MM.1S (cell line): ENCODE measurements at regions not wholly inside any gene's neighbourhood (a gene's known extent, or its start where the extent isn't known, plus 50 kb on each side); places are given as distances from the start of the nearest gene placed in this dataset.

ENCODE experiments used
- DNase-seq: peaks from one replicate; pipeline ENCODE4 v3.0.0-alpha.2; 2015
- H2AFZ ChIP-seq: fragments of 300-600 bp; sonication (generic); 2 replicates; pipeline ENCODE4 v1.6.0; 2016; ENCODE audit warnings: antibody characterized with exemption, low read length
- H3F3A ChIP-seq: fragments of 300-600 bp; sonication (generic); 2 replicates; pipeline ENCODE4 v1.6.1; 2016; ENCODE audit warnings: mild to moderate bottlenecking, antibody characterized with exemption, low read length, moderate library complexity, mixed read lengths; ENCODE audit not compliant: insufficient read depth
- H3K27ac ChIP-seq: fragments of 300-600 bp; sonication (generic); 2 replicates; pipeline ENCODE4 v1.5.1; 2016; ENCODE audit warnings: mild to moderate bottlenecking, low read length
- H3K27me3 ChIP-seq: fragments of 300-600 bp; sonication (generic); replicated peaks from 2 replicates; pipeline ENCODE4 v1.6.0; 2016; ENCODE audit warnings: low read length; ENCODE audit not compliant: insufficient read depth
- H3K36me3 ChIP-seq: fragments of 300-600 bp; sonication (generic); replicated peaks from 2 replicates; pipeline ENCODE4 v1.6.1; 2016; ENCODE audit warnings: mild to moderate bottlenecking, low read length, mixed read lengths; ENCODE audit not compliant: insufficient read depth
- H3K4me1 ChIP-seq: fragments of 300-600 bp; sonication (generic); 2 replicates; pipeline ENCODE4 v1.6.1; 2016; ENCODE audit warnings: low read length, mixed read lengths
- H3K4me2 ChIP-seq: fragments of 300-600 bp; sonication (generic); 2 replicates; pipeline ENCODE4 v1.6.0; 2016; ENCODE audit warnings: low read depth, low read length
- H3K4me3 ChIP-seq: fragments of 300-600 bp; sonication (generic); 2 replicates; pipeline ENCODE4 v1.5.1; 2016; ENCODE audit warnings: low read length, mixed read lengths
- H3K79me2 ChIP-seq: fragments of 300-600 bp; sonication (generic); 2 replicates; pipeline ENCODE4 v1.6.1; 2016; ENCODE audit warnings: mixed run types, low read length, mixed read lengths
- H3K9ac ChIP-seq: fragments of 300-600 bp; sonication (generic); 2 replicates; pipeline ENCODE4 v1.6.1; 2016; ENCODE audit warnings: low read length, mixed read lengths
- H3K9me2 ChIP-seq: fragments of 300-600 bp; sonication (generic); replicated peaks from 2 replicates; pipeline ENCODE4 v1.6.1; 2016; ENCODE audit warnings: mild to moderate bottlenecking, low read length, mixed read lengths; ENCODE audit not compliant: insufficient read depth
- H3K9me3 ChIP-seq: fragments of 300-600 bp; sonication (generic); replicated peaks from 2 replicates; pipeline ENCODE4 v1.6.1; 2016; ENCODE audit warnings: mild to moderate bottlenecking, low read length, mixed read lengths; ENCODE audit not compliant: insufficient read depth
- H4K20me1 ChIP-seq: fragments of 300-600 bp; sonication (generic); 2 replicates; pipeline ENCODE4 v1.6.1; 2016; ENCODE audit warnings: mild to moderate bottlenecking, low read length, moderate library complexity, mixed read lengths; ENCODE audit not compliant: insufficient read depth
- CTCF ChIP-seq: fragments of 300-600 bp; sonication (generic); IDR thresholded peaks from 2 replicates; pipeline ENCODE4 v1.5.1; 2016; ENCODE audit warnings: antibody characterized with exemption, low read length, mixed read lengths
- EZH2 ChIP-seq: fragments of 300-600 bp; sonication (generic); optimal IDR thresholded peaks from 2 replicates; pipeline ENCODE3; 2017; ENCODE audit warnings: low read depth, mild to moderate bottlenecking, antibody characterized with exemption, low read length, mixed read lengths
- EZH2phosphoT487 ChIP-seq: fragments of 300-600 bp; sonication (generic); IDR thresholded peaks from 2 replicates; pipeline ENCODE4 v1.6.1; 2018; ENCODE audit warnings: antibody characterized with exemption, low read length

- H3K27me3 ChIP-seq = no peaks in the 10 kb centered on the region
- H3K27ac ChIP-seq = no peak overlapping the region
- no peaks in the 10 kb centered on the region for H3K4me1 ChIP-seq
- no peak for DNase-seq
- no peaks in the 10 kb centered on the region for H4K20me1 ChIP-seq
- H3K36me3 ChIP-seq = no peaks in the 10 kb centered on the region
- no peak overlapping the region for H3K9ac ChIP-seq
- H3K9me2 ChIP-seq = no peaks in the 10 kb centered on the region
- no peak overlapping the region for H3K4me3 ChIP-seq
- H3K79me2 ChIP-seq = no peaks in the 10 kb centered on the region
- TF ChIP-seq EZH2phosphoT487 (no peak), CTCF (no peak), EZH2 (no peak)
- H3F3A ChIP-seq = no peaks in the 10 kb centered on the region
- H3K9me3 ChIP-seq = no peaks in the 10 kb centered on the region
- H2AFZ ChIP-seq = no peak overlapping the region
- no peak overlapping the region for H3K4me2 ChIP-seq
Observed at GRCh38 chr1:50279622-50280330, 143.5 kb downstream of the DMRTA2 start.

GRCh38 chr1:50278961-50279360, 144.3 kb downstream of the DMRTA2 start:
- Histone ChIP-seq H3K27ac (no peak overlapping the region), H3K9me2 (no peaks in the 10 kb centered on the region), H3K79me2 (no peaks in the 10 kb centered on the region), H2AFZ (no peak overlapping the region), H3K9ac (no peak overlapping the region), H3K4me3 (no peak overlapping the region), H3K4me1 (no peaks in the 10 kb centered on the region), H4K20me1 (no peaks in the 10 kb centered on the region), H3K9me3 (no peaks in the 10 kb centered on the region), H3K36me3 (no peaks in the 10 kb centered on the region), H3K27me3 (no peaks in the 10 kb centered on the region), H3F3A (no peaks in the 10 kb centered on the region), H3K4me2 (no peak overlapping the region)
- no peak for DNase-seq
- no peak for TF ChIP-seq CTCF
- no peak for TF ChIP-seq EZH2phosphoT487
- no peak for TF ChIP-seq EZH2

GRCh38 chr1:50278410-50278809, 144.8 kb downstream of the DMRTA2 start:
- Histone ChIP-seq H3K9me3 (no peaks in the 10 kb centered on the region), H3K27me3 (no peaks in the 10 kb centered on the region), H3K27ac (no peak overlapping the region), H2AFZ (no peak overlapping the region), H3K4me1 (no peaks in the 10 kb centered on the region), H3K9me2 (no peaks in the 10 kb centered on the region), H3K9ac (no peak overlapping the region), H3K4me2 (no peak overlapping the region), H3F3A (no peaks in the 10 kb centered on the region), H3K79me2 (no peaks in the 10 kb centered on the region), H4K20me1 (no peaks in the 10 kb centered on the region), H3K4me3 (no peak overlapping the region), H3K36me3 (no peaks in the 10 kb centered on the region)
- DNase-seq = no peak
- TF ChIP-seq CTCF = no peak
- TF ChIP-seq EZH2phosphoT487 = no peak
- TF ChIP-seq EZH2 = no peak
